ENCODE measurements at regions not wholly inside any gene's neighbourhood (a gene's known extent, or its start where the extent isn't known, plus 50 kb on each side); places are given as distances from the start of the nearest gene placed in this dataset.

- TF ChIP-seq, protein P1, sequence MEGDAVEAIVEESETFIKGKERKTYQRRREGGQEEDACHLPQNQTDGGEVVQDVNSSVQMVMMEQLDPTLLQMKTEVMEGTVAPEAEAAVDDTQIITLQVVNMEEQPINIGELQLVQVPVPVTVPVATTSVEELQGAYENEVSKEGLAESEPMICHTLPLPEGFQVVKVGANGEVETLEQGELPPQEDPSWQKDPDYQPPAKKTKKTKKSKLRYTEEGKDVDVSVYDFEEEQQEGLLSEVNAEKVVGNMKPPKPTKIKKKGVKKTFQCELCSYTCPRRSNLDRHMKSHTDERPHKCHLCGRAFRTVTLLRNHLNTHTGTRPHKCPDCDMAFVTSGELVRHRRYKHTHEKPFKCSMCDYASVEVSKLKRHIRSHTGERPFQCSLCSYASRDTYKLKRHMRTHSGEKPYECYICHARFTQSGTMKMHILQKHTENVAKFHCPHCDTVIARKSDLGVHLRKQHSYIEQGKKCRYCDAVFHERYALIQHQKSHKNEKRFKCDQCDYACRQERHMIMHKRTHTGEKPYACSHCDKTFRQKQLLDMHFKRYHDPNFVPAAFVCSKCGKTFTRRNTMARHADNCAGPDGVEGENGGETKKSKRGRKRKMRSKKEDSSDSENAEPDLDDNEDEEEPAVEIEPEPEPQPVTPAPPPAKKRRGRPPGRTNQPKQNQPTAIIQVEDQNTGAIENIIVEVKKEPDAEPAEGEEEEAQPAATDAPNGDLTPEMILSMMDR (IDR thresholded peaks at IDR 0.05; ENCODE audit: low read length) = no peak
- TF ChIP-seq EZH2 (optimal IDR thresholded peaks at IDR 0.05; ENCODE audit: low read depth, low read length) = no peak
- no peak for TF ChIP-seq EZH2phosphoT487 (IDR thresholded peaks at IDR 0.05; ENCODE audit: low read length)
Measured at GRCh38 chr2:56860991-56861390, 677.2 kb downstream of the CCDC85A start.
